IPS DF 4.7 (cell line): ENCODE measurements at regions not wholly inside any gene's neighbourhood (a gene's known extent, or its start where the extent isn't known, plus 50 kb on each side); places are given as distances from the start of the nearest gene placed in this dataset.
A peak's percentile ranks its signal among the peaks of the same experiment; 100 is the strongest.

Source experiments
- DNase-seq: peaks from one replicate; pipeline ENCODE4 v3.0.0-alpha.2; 2013; ENCODE audit warnings: low spot score; ENCODE audit errors: extremely low read depth

DNA sequence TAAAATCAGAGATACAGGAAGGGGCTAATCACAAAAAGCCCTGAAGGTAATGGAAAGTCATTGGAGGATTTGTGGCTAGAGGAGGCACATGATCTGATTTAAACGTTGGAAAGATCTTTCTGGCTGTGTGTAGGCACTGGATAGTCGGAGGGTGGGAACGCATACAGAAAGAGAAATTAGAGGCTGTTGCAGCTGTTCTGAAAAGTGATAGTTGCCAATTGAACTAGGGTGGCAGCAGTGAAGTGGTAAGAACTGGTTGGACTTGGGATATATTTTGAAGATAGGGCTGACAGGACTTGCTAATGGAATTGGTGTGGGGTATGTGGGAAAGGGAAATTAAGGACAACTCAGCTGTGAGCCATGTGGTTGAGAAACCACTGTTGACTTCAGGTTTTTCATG, 223.6 kb downstream of the OGFRL1 start:
- no peak for DNase-seq

GRCh38 chr6:71513036-71513435, 224.4 kb downstream of the OGFRL1 start:
- DNase-seq: no peak

DNA sequence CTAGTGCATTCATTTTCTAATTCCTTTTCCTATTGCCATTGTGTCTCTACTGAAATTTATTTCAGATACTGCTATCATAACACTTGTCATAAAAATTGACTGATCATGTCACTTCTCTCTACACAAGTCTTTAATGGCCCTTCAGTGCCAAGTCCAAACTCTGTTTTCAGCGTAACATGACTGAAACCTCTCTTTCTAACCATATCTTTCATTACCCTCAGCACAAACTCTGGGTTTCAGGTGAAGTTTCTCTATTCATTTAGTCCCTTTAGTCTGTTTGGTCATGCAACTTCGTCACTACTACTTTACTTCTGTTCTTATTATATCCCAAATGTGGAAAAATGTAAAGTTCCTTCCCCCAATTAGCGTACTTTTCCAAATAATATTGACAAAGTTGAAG, 234.9 kb downstream of the OGFRL1 start:
- DNase-seq: no peak

DNA sequence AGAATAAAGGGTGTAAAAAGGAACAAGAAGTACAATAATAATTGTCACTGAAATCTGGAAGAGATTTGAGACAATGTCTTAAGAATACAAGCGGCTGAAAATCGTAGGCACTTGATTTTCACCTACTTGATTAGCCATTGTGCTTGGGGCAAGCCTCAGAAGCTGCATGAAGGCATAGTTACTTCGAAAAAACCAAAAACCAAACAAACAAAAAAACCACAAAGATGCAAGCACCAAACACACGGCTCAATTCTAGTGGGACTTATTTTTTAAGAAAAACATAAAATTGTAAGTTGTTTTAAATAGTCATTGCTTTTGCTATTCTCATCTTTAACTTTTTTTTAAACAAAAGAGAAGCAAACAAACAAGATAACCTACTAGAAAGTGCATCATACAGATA, 235.6 kb downstream of the OGFRL1 start:
- DNase-seq: no peak

DNA sequence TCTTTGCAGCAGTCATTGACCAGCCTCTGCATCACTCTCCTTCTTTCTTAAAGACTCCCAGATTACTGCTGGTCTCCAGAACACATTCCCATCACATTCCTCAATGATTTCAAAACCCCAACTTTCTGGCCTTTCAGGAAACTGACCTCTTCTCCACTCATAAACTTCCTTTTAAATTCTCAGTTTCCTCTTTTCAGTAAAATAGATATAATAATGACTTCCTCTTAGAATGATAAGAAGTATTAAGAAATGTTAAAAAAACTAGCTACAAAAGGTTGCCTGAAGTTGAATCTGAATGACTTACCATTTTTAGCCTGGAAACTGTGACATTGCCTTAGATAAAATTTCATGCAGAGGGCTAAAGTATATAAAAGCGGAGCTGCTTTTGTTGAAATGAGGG, 239.3 kb downstream of the OGFRL1 start:
- no peak for DNase-seq

DNA sequence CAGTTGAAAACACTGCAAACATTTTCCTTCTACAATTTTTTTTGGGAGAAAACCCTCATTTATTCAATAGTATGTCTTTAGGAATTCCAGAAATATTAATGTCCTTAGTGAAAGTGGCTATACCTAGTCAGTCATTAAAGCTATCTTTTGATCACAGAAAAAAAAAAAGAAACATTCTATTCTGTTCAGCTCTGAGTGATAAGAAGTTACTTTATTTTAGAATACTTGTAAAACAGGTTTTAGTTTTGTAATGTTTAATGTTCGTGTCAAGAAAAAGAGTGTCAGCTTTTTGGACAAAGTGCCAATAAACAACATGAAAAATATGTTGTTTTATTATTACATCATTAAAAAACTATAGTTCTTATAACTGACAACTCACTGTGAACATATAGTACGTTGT, 240.4 kb downstream of the OGFRL1 start:
- DNase-seq: no peak

- DNase-seq: no peak
Measured at GRCh38 chr6:71529769-71530168, 241.2 kb downstream of the OGFRL1 start.

DNA sequence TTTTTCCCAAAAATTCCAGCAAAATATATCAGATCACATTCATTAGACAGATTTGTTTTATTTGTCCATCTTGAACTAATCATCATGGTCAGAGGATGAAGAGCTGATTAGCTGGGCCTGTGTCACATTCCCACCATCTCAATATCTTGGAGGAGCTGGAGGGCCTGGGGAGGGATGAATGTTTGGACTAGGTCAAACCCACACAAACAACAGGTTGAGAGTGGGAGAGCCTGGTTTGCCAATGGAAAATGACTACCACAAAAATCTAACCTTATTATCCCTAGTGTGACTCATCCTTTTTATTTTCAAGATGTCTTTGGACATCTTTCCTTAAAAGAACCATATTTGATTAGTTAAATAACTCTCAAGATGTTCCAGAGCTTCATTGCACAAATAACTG, 242.4 kb downstream of the OGFRL1 start:
- DNase-seq: no peak

DNA sequence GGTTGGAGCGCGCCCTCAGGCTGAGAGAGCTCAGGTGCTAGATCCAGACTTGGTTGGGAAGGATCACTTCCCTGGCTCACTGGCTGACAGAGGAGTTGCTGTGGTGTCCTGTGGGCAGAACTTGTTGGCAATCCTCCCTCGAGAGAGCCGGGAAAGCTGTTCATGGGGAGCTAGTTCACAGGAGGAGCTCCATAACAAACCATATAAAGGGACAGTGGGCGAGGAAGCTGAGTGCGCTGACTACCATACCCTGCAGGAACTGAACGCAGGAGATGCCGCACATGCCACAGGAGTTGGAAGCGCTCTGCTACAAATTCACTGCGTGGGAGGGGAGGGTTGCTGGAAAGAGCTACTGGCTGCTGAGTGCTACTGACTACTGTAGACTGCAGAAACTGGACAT, 243.2 kb downstream of the OGFRL1 start:
- DNase-seq: no peak

DNA sequence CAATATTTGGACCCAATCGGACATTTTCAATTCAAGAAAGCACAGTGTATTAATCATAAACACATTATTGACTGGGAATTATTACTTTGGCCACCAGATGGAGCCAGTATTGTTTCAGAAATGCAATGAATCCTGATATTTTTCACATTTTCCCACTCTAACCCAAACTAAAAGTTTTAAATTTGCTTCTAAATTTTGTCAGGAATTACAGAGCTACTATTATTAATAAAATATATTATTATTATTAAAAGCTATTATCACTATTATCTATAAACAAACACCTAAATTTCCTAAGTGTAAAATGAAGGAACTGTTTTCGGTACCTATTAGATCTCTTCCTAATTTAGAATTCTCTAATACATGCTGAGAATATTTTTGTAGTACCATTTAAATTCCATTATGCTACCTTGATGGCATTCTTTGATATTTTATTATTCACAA, 245.3 kb downstream of the OGFRL1 start:
- no peak for DNase-seq

- DNase-seq: no peak
Measured at GRCh38 chr6:71534921-71535320, 246.3 kb downstream of the OGFRL1 start.

DNA sequence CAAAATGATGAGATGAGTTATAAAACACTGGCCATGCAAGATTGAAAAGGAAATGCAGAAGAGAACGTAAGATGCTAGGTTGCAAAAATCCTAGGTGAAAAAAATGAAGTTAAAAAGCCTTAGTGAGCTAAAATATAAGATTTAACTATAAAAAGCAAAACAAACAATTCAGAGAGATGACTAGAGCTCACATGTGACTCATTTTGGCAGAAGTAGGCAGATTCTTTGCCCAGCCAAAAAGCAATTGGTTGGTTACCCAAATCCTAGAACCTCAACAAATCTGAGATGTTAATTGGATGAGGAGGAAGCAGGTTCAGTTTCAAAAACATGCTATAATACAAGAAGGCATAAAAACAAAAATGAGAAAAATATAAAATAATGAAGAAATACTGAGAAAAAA, 249.1 kb downstream of the OGFRL1 start:
- DNase-seq: no peak

DNA sequence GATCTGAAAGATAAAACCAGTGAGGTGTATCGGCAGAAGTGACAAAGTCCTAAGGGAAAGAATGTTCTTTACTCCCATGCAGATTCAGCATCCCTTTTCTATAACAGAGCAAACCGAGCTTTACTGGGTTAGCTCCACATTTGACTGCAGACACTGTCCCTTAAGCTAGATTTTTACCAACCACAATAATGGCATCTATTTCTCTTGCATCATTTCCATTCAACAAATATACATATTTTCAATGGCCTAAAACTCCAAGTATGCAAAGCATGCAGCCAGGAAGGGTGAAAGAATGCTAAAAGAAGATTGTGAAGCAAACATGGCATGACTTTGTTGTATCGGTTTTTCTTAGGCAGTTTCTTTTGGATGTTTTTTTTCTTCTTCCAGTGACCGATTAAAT, 255.4 kb downstream of the OGFRL1 start:
- DNase-seq: peak; percentile 11

DNA sequence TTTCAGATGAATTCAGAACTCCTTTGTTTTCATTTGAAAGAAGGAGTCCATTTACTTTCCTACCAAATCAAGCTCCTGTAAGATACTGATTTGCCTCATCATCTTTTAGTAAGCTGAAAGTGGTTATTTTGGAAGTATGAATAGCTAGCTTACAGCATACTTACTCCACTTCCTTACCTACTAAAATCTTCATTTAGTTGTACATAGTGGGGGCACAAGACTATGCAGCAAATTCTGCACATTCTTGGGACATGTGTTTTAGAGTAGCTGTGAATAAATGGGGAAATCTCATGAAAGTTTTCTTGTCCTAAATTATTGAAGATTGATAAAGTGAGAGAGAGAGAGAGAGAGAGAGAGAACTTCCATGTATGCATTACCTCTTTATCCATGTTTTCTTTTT, 256.3 kb downstream of the OGFRL1 start:
- no peak for DNase-seq

DNA sequence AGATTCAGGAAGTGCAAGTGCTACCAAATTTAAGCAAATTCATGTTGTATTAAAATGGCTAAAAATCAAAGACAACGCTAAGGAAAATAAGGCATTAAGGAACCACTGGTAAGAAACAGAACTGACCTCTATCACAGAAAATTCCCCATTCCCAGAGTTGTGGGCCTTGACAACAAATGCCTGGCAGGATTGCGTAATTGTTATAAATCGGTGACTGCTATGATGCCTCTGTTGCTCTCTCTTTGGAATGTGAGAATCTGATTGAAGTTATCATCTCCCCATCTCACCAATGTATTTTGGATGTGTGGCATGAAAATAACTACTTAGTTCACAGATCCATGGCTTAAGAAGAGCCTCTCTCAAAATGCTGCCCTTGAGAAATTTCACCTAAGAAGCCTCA, 257.3 kb downstream of the OGFRL1 start:
- no peak for DNase-seq

GRCh38 chr6:71551798-71552197, 263.2 kb downstream of the OGFRL1 start:
- no peak for DNase-seq

- DNase-seq: no peak
Measured at GRCh38 chr6:71556141-71556540, 267.5 kb downstream of the OGFRL1 start.

DNA sequence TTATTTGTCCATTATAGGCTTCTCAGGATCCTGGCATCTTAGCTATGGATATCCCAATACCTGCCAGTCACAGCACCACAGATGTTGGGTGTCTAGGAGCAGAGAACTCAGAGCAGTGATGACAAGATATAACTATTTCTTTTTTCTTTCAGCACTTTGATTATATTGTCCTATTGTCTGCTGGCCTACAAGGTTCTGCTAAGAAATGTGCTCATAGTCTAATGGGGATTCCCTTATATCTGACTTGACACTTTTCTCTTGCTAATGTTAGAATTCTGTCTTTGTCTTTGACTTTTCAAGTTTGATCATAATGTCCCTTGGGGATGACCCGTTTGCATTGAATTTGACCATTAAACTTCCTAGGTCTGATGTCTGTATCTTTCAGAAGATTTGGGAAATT, 270.4 kb downstream of the OGFRL1 start:
- no peak for DNase-seq

DNA sequence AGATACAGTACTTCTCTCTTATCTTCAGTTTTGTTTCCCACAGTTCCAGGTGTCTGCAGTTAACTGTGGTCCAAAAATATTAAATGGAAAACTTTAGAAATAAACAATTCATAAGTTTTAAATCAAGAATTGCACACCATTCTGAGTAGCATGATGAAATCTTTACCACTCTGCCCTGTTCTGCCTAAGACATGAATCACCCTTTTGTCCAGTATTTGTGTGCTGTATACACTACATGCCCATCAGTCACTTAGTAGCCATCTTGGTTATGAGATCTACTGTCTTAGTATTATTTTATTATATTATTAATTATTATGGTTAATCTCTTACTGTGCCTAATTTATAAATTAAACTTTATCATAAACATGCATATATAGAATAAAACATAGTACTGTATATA, 279.0 kb downstream of the OGFRL1 start:
- DNase-seq: no peak

GRCh38 chr6:71577766-71578165, 289.2 kb downstream of the OGFRL1 start:
- no peak for DNase-seq

DNA sequence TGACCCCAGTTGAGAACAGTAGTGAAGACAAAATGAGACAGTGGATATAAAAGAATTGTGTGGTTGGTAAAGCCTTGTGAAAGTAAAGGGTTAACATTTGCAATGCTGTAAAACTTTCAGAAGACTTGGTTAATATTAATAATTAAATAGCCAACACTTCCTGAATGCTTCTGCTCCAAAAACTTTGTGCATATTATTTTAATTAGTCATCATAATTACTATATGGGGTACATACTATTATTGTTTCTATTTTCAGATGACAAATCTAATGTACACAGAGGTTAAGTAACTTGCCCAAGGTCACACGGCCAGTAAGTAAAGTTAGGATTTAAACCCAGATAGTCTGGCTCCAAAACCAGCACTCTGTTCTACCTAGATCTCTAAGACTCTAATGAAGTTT, 291.3 kb downstream of the OGFRL1 start:
- DNase-seq: no peak

DNA sequence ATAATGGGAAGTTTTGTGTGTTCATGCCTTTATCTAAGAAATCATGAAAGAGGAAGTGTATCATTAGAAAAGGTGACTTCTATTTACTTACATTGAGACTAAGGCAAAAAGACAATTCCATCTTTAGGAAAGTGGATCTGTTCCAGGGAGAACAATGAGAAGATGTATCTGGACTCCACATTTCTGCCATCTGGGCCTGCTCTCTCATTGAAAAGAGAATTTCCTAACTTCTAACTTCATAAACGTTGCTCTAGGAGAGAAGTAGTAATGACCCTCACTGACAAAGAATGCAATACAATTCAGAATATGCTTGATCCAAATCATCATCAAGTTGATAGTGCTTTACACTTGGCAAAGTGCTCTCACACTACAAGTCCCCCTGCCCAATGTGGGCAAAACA, 294.2 kb downstream of the OGFRL1 start:
- no peak for DNase-seq

DNA sequence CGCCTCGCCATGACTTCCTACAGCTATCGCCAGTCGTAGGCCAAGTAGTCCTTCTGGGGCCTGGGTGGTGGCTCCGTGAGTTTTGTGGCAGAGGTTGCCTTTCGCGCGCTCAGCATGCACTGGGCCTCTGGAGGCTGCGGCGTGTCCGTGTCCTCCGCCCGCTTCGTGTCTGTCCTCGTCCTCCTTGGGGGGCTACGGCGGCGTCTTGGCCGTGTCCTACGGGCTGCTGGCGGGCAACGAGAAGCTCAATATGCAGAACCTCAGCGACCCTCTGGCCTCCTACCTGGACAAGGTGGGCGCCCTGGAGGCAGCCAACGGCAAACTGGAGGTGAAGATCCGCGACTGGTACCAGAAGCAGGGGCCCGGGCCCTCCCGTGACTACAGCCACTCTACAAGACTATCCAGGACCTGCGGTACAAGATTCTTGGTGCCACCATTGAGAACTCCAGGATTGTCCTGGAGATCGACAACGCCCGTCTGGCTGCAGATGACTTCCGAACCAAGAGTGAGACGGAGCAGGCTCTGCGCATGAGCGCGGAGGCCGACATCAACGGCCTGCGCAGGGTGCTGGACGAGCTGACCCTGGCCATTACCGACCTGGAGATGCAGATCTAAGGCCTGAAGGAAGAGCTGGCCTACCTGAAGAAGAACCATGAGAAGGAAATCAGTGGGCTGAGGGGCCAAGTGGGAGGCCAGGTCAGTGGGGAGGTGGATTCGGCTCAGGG, 296.3 kb downstream of the OGFRL1 start:
- no peak for DNase-seq

DNA sequence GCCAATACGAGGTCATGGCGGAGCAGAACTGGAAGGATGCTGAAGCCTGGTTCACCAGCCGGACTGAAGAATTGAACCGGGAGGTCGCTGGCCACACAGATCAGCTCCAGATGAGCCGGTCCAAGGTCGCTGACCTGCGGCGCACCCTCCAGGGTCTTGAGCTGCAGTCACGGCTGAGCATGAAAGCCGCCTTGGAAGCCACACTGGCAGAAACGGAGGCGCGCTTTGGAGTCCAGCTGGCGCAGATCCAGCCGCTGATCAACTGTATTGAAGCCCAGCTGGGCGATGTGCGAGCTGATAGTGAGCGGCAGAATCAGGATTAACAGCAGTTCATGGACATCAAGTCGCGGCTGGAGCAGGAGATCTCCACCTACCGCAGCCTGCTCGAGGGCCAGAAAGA, 296.9 kb downstream of the OGFRL1 start:
- DNase-seq: no peak
